ENCODE measurements at regions not wholly inside any gene's neighbourhood (a gene's known extent, or its start where the extent isn't known, plus 50 kb on each side); places are given as distances from the start of the nearest gene placed in this dataset.

DNA sequence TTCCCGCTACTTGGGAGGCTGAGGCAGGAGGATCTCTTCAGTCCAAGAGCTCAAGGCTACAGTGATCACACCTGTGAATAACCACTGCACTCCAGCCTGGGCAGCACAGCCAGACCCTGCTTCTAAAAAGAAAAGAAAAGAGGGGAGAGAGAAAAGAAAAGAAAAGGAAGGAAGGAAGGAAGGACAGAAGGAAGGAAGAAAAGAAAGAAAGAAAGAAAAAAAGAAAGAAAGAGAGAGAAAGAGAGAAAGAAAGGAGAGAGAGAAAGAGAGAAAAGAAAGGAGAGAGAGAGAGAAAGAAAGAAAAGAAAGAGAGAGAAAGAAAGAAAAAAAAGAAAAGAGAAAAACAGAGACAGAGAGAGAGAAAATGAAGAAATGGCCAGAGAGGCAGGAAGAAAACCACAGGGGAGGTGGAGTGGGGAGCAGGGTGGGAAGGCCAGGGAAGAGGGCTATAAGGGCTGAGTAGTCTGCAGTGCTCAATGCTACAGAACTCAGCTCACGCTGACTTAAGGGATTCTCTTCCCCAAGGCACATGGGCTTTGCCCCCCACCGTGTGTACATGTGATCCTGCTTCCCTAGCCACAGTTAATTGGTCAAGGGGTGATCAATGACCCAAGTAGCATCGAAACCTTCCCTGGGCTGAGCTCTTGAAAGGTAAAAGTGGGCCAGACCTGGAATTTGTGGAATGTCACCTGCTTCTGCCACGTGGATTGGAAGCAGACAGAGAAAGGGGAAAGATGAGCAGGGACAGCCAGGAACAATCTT lies 90.4 kb upstream of the TMCC3 start:
- TF ChIP-seq, protein P1, sequence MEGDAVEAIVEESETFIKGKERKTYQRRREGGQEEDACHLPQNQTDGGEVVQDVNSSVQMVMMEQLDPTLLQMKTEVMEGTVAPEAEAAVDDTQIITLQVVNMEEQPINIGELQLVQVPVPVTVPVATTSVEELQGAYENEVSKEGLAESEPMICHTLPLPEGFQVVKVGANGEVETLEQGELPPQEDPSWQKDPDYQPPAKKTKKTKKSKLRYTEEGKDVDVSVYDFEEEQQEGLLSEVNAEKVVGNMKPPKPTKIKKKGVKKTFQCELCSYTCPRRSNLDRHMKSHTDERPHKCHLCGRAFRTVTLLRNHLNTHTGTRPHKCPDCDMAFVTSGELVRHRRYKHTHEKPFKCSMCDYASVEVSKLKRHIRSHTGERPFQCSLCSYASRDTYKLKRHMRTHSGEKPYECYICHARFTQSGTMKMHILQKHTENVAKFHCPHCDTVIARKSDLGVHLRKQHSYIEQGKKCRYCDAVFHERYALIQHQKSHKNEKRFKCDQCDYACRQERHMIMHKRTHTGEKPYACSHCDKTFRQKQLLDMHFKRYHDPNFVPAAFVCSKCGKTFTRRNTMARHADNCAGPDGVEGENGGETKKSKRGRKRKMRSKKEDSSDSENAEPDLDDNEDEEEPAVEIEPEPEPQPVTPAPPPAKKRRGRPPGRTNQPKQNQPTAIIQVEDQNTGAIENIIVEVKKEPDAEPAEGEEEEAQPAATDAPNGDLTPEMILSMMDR (IDR thresholded peaks at IDR 0.05): no peak
- TF ChIP-seq POLR2A (IDR thresholded peaks at IDR 0.05): no peak
